ENCODE measurements at regions not wholly inside any gene's neighbourhood (a gene's known extent, or its start where the extent isn't known, plus 50 kb on each side); places are given as distances from the start of the nearest gene placed in this dataset.

- Histone ChIP-seq H3K27ac (peak overlapping the region in 7 of 8 donors; percentile 9 to 65 (median 55)), H3K4me3 (no peak overlapping the region), H3K27me3 (replicated peaks in 1 of 7) (peaks cover 0 to 18% (median 0%) of the 10 kb centered on the region in 7 donors), H3K36me3 (no peaks in the 10 kb centered on the region), H3K4me1 (peaks cover 9 to 40% (median 15%) of the 10 kb centered on the region in 6 donors), H3K9me3 (peaks cover 0 to 7% (median 0%) of the 10 kb centered on the region in 8 donors)
- TF ChIP-seq, protein P1, sequence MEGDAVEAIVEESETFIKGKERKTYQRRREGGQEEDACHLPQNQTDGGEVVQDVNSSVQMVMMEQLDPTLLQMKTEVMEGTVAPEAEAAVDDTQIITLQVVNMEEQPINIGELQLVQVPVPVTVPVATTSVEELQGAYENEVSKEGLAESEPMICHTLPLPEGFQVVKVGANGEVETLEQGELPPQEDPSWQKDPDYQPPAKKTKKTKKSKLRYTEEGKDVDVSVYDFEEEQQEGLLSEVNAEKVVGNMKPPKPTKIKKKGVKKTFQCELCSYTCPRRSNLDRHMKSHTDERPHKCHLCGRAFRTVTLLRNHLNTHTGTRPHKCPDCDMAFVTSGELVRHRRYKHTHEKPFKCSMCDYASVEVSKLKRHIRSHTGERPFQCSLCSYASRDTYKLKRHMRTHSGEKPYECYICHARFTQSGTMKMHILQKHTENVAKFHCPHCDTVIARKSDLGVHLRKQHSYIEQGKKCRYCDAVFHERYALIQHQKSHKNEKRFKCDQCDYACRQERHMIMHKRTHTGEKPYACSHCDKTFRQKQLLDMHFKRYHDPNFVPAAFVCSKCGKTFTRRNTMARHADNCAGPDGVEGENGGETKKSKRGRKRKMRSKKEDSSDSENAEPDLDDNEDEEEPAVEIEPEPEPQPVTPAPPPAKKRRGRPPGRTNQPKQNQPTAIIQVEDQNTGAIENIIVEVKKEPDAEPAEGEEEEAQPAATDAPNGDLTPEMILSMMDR (IDR thresholded peaks at IDR 0.05 in 8 of 11, conservative IDR thresholded peaks at IDR 0.05 in 3 of 11), result no peak
- TF ChIP-seq POLR2A (IDR thresholded peaks at IDR 0.05) (no peak), POLR2AphosphoS5 (IDR thresholded peaks at IDR 0.05) (no peak)
- 66 to 81% (median 75%) methylated on average over 3 of the region's 3 CpGs for WGBS, 5 donors
- intact Hi-C loops (cut with DNase I; ENCODE audit: low total_unique reads), result no loop called here
- DNase-seq, result no peak
Observed at GRCh38 chr1:112268408-112268807, 127.6 kb upstream of the CTTNBP2NL start.

DNA sequence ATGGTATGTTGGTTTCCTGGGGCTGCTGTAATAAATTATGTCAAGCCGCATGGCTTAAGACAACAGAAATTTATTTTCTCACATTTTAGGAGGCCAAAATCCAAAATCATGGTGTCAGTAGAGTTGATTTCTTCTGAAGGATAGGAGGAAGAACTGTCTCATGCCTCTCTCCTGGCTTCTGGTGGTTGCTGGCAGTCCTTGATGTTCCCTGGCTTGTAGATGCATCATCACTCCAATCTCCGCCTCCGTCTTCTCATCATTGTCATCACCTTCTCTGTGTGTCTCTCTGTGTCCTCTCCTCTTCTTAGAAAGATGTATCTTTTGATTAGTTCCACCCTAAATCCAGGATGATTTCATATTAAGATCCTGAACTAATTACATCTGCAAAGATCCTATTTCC is 124.7 kb upstream of the CTTNBP2NL start:
- TF ChIP-seq, protein P1 (IDR thresholded peaks at IDR 0.05 in 8 of 11, conservative IDR thresholded peaks at IDR 0.05 in 3 of 11), result no peak
- TF ChIP-seq POLR2AphosphoS5 (IDR thresholded peaks at IDR 0.05) (no peak), POLR2A (IDR thresholded peaks at IDR 0.05) (no peak)
- Histone ChIP-seq H3K36me3 (no peaks in the 10 kb centered on the region), H3K4me3 (no peak overlapping the region), H3K27ac (peak overlapping the region in 1 of 8 donors; percentile 35), H3K27me3 (replicated peaks in 1 of 7) (peaks cover 0 to 18% (median 0%) of the 10 kb centered on the region in 7 donors), H3K9me3 (peaks cover 0 to 12% (median 0%) of the 10 kb centered on the region in 8 donors), H3K4me1 (peaks cover 2 to 20% (median 12%) of the 10 kb centered on the region in 6 donors)
- WGBS, 5 donors, result 92 to 100% (median 95%) methylated on average over 3 of the region's 3 CpGs
- DNase-seq, result no peak
- intact Hi-C loops (cut with DNase I; ENCODE audit: low total_unique reads), result no loop called here

DNA sequence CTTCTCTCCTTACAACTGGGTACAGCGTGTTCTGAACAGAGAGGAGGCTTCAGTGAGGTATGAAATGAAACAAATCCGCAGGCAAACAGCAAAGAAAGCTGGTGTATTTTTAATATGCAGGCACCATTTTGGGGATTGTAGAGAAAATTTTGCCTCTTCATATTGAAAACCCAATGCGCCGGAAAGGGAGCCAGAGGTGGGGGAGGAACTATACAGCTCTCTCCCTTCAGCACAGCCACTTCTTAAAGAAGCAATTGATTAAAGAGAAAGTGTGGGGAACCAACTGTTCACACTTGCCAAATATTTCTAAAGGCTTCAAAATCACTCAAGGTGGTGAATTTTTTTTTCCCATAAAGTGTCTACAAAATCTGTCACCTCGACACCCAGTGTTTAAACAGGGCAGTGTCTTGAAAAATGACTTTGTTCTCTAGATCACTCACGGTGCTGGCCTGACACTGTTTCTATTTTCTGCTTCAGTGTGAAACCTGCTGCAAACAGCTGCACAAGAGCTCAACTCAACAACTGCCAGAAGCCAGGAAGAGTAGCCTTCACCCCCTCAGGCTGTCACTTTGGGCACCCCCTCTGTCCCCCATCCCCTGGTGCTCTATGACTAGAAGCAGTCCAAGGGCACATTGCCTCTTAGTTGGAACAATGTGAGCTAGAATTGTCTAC is 123.8 kb upstream of the CTTNBP2NL start:
- WGBS, 5 donors, result 53 to 73% (median 66%) methylated on average over 6 of the region's 6 CpGs
- Histone ChIP-seq H3K9me3 (peaks cover 0 to 12% (median 0%) of the 10 kb centered on the region in 8 donors), H3K27me3 (replicated peaks in 1 of 7) (peaks cover 0 to 18% (median 0%) of the 10 kb centered on the region in 7 donors), H3K27ac (peak overlapping the region in 2 of 8 donors; percentile 24 to 35), H3K4me1 (peaks cover 2 to 16% (median 9%) of the 10 kb centered on the region in 6 donors), H3K36me3 (no peaks in the 10 kb centered on the region), H3K4me3 (no peak overlapping the region)
- no peak for DNase-seq
- intact Hi-C loops (cut with DNase I; ENCODE audit: low total_unique reads), result no loop called here
- TF ChIP-seq POLR2A (IDR thresholded peaks at IDR 0.05) (no peak), POLR2AphosphoS5 (IDR thresholded peaks at IDR 0.05) (no peak)
- TF ChIP-seq, protein P1 (IDR thresholded peaks at IDR 0.05 in 8 of 11, conservative IDR thresholded peaks at IDR 0.05 in 3 of 11), result no peak

DNA sequence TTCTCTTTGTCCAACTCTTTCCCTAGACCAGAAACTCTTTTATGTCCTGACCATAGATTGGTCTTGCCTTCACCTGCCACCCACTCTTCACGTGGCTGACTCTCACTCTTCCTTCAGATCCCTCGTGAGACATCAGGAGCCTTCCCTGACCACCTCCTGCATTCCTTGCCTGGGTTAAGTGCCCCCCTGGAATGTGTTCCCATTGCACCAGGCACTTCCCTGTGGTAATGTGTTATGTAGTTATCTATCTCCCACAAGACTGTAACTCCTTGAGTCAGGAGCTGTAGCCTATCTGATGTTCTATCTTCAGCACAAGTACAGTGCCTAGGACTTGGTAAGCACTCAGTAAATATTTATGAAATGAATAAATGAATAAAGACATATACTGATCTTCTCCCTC is 111.2 kb upstream of the CTTNBP2NL start:
- Histone ChIP-seq H3K27me3 (replicated peaks in 1 of 7) (peaks cover 0 to 25% (median 0%) of the 10 kb centered on the region in 7 donors), H3K9me3 (no peaks in the 10 kb centered on the region), H3K36me3 (no peaks in the 10 kb centered on the region), H3K4me3 (no peak overlapping the region), H3K4me1 (no peaks in the 10 kb centered on the region), H3K27ac (no peak overlapping the region)
- TF ChIP-seq POLR2A (IDR thresholded peaks at IDR 0.05) (no peak), POLR2AphosphoS5 (IDR thresholded peaks at IDR 0.05) (no peak)
- TF ChIP-seq, protein P1 (IDR thresholded peaks at IDR 0.05 in 8 of 11, conservative IDR thresholded peaks at IDR 0.05 in 3 of 11), result no peak
- no peak for DNase-seq
- 52 to 69% (median 58%) methylated on average over 2 of the region's 2 CpGs for WGBS, 5 donors
- intact Hi-C loops (cut with DNase I; ENCODE audit: low total_unique reads), result no loop called here
